Endodermal cell (in vitro differentiated cells): ENCODE measurements at regions not wholly inside any gene's neighbourhood (a gene's known extent, or its start where the extent isn't known, plus 50 kb on each side); places are given as distances from the start of the nearest gene placed in this dataset.

Source experiments
- DNase-seq: peaks from one replicate; pipeline ENCODE4 v3.0.0-alpha.2; 2017
- H3K27ac ChIP-seq: 2 replicates; pipeline ENCODE4 v1.5.1; 2013; ENCODE audit warnings: mild to moderate bottlenecking, low read depth, low read length, moderate library complexity
- H3K27me3 ChIP-seq: 2 replicates; pipeline ENCODE4 v1.6.1; 2013; ENCODE audit warnings: mild to moderate bottlenecking, low read length, moderate library complexity; ENCODE audit not compliant: insufficient read depth, control insufficient read depth, poor library complexity, severe bottlenecking
- H3K36me3 ChIP-seq: 2 replicates; pipeline ENCODE4 v1.7.0; 2013; ENCODE audit warnings: mild to moderate bottlenecking, low read length, moderate library complexity; ENCODE audit not compliant: control insufficient read depth, insufficient read depth
- H3K4me1 ChIP-seq: one replicate; pipeline ENCODE4 v1.7.0; 2013; ENCODE audit warnings: low read length; ENCODE audit not compliant: control insufficient read depth, insufficient read depth
- H3K4me3 ChIP-seq: 2 replicates; pipeline ENCODE4 v1.5.1; 2013; ENCODE audit warnings: mild to moderate bottlenecking, low read length, moderate library complexity
- H3K9ac ChIP-seq: 2 replicates; pipeline ENCODE4 v1.6.1; 2013; ENCODE audit warnings: mild to moderate bottlenecking, low read length, moderate library complexity; ENCODE audit not compliant: poor library complexity, severe bottlenecking; ENCODE audit errors: extremely low read depth
- H3K9me3 ChIP-seq: 2 replicates; pipeline ENCODE4 v1.6.1; 2013; ENCODE audit warnings: mild to moderate bottlenecking, low read length, moderate library complexity; ENCODE audit not compliant: control insufficient read depth
- H3K27ac Mint-ChIP-seq: 2 replicates; pipeline ENCODE4 v1.8.0; 2020; ENCODE audit warnings: mixed read lengths
- H3K27me3 Mint-ChIP-seq: 2 replicates; pipeline ENCODE4 v1.8.0; 2021; ENCODE audit warnings: mild to moderate bottlenecking, mixed read lengths; ENCODE audit not compliant: insufficient read depth
- H3K36me3 Mint-ChIP-seq: 2 replicates; pipeline ENCODE4 v1.8.0; 2020; ENCODE audit warnings: low read depth, mixed read lengths
- H3K4me1 Mint-ChIP-seq: 2 replicates; pipeline ENCODE4 v1.8.0; 2020; ENCODE audit warnings: mixed read lengths
- H3K4me3 Mint-ChIP-seq: 2 replicates; pipeline ENCODE4 v1.8.0; 2020; ENCODE audit warnings: mild to moderate bottlenecking, moderate library complexity, mixed read lengths
- H3K9me3 Mint-ChIP-seq: 2 replicates; pipeline ENCODE4 v1.8.0; 2020; ENCODE audit warnings: mild to moderate bottlenecking, mixed read lengths
- CTCF ChIP-seq: fragments of 200-600 bp; sonication (generic); conservative IDR thresholded peaks from 2 replicates; pipeline ENCODE4 v1.5.0; 2021; ENCODE audit warnings: antibody characterized with exemption, mild to moderate bottlenecking
- WGBS, 2 experiments: methylation state at CpG; one replicate each; pipeline versions ENCODE4 v1.1.5 to v1.1.7; 2013; ENCODE audit warnings: missing lambda C conversion rate in 2 of 2, mixed read lengths in 1 of 2; ENCODE audit not compliant: insufficient coverage in 1 of 2, insufficient read length in 1 of 2; 5-methylcytosine and 5-hydroxymethylcytosine counted together

DNA sequence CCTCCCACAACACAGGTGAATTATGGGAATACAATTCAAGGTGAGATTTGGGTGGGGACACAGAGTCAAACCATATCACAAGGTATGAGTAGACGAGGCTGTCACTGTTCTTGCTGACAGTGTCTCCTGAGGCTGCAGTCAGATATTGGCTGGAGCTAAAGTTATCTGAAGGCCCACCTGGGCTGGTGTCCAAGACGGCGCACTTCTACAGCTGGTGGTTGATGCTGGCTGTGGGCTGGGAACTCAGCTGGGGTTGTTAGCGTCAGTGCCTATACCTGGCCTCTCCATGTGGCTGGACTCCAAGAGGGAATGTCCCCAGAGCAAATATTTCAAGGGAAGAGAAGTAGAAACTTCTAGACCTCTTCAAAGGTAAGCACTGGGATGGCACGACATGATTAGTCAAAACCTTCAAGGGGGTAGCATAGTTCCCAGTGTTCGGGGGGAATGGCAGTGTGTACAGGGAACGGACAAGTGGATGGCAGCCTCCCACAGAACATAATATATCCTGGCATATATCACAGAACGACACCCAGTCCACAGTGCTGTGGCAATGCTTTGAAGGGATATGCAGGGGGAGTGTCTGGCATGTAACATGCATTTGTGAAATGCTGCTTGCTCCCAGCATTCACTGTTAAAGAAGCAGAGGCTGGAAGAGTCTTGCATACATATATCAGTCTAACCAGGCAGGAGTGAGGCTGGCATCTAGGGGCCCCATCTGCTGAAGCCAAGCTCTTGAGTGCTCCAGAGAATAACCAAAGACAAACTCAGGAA, 126.7 kb upstream of the RFLNA start:
- no peaks in the 10 kb centered on the region for H3K4me1 ChIP-seq
- H3K9me3 Mint-ChIP-seq: peaks cover 50% of the 10 kb centered on the region
- no peaks in the 10 kb centered on the region for H3K36me3 ChIP-seq
- H3K27ac Mint-ChIP-seq: no peak overlapping the region
- H3K4me3 ChIP-seq: no peak overlapping the region
- H3K9ac ChIP-seq: no peak overlapping the region
- H3K27me3 ChIP-seq: no peaks in the 10 kb centered on the region
- 94 to 96% methylated on average over 7 to 8 of the region's 8 CpGs for WGBS, 2 experiments
- peaks cover 3% of the 10 kb centered on the region for H3K27me3 Mint-ChIP-seq
- H3K9me3 ChIP-seq: peaks cover 16% of the 10 kb centered on the region
- TF ChIP-seq CTCF: no peak
- no peak overlapping the region for H3K27ac ChIP-seq
- DNase-seq: no peak
- H3K4me3 Mint-ChIP-seq: no peak overlapping the region
- H3K36me3 Mint-ChIP-seq: peaks cover 12% of the 10 kb centered on the region
- no peaks in the 10 kb centered on the region for H3K4me1 Mint-ChIP-seq

DNA sequence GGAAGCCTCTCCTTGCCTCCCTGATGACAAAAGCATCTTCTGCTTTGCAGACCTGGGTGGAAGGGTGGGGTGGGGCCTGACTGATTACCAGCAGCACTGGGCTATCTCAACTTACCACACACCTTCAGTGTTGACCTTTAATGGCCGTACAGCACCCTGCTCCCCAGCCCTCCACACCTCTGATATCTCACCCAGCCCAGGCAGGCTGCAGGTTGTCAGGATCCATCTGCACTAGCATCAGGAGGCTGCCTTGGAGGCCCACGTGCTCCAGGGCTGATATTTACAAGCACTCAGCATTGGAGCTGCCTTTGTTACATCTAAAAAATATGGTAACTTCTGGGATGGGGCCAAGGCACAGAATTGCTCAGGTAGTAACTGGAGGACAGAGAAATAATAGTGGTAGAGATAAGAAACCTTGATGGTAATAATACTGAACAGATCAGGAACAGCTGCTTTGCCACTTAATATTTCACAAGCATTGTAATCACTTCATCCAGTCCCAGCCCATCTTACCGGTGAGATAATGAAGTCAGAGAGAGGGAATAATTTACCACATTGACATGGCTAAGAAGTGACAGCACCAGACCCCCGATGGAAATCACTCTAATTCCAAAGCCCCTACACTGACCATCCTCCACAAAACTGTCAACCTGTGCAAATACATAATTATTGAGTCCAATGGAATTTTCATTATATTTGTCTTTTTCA, 125.2 kb upstream of the RFLNA start:
- 80 to 91% methylated on average over 2 to 4 of the region's 4 CpGs for WGBS, 2 experiments
- Histone ChIP-seq H3K27me3 (no peaks in the 10 kb centered on the region), H3K9me3 (peaks cover 8% of the 10 kb centered on the region), H3K4me3 (no peak overlapping the region), H3K4me1 (no peaks in the 10 kb centered on the region), H3K36me3 (no peaks in the 10 kb centered on the region), H3K9ac (no peak overlapping the region), H3K27ac (no peak overlapping the region)
- Mint-ChIP-seq H3K4me1 (no peaks in the 10 kb centered on the region), H3K4me3 (no peak overlapping the region), H3K36me3 (peaks cover 8% of the 10 kb centered on the region), H3K27me3 (peaks cover 7% of the 10 kb centered on the region), H3K27ac (no peak overlapping the region), H3K9me3 (peaks cover 35% of the 10 kb centered on the region)
- no peak for TF ChIP-seq CTCF
- DNase-seq: no peak

- Histone ChIP-seq H3K9ac (no peak overlapping the region), H3K27me3 (no peaks in the 10 kb centered on the region), H3K36me3 (no peaks in the 10 kb centered on the region), H3K27ac (no peak overlapping the region), H3K4me1 (no peaks in the 10 kb centered on the region), H3K4me3 (no peak overlapping the region), H3K9me3 (peaks cover 4% of the 10 kb centered on the region)
- WGBS, 2 experiments: 85 to 91% methylated on average over 5 of the region's 5 CpGs
- TF ChIP-seq CTCF: no peak
- DNase-seq: no peak
- Mint-ChIP-seq H3K9me3 (peaks cover 24% of the 10 kb centered on the region), H3K27me3 (peaks cover 7% of the 10 kb centered on the region), H3K27ac (no peak overlapping the region), H3K36me3 (no peaks in the 10 kb centered on the region), H3K4me3 (no peak overlapping the region), H3K4me1 (no peaks in the 10 kb centered on the region)
Observed at GRCh38 chr12:124170760-124171159, 124.1 kb upstream of the RFLNA start.
